Neural crest cell (in vitro differentiated cells): ENCODE measurements at regions not wholly inside any gene's neighbourhood (a gene's known extent, or its start where the extent isn't known, plus 50 kb on each side); places are given as distances from the start of the nearest gene placed in this dataset.

ENCODE experiments used
- DNase-seq: peaks from one replicate; pipeline ENCODE4 v3.0.0; 2021; ENCODE audit warnings: low read depth, mixed read lengths, low spot score
- H3K27ac Mint-ChIP-seq: one replicate; pipeline ENCODE4 v1.8.0; 2021; ENCODE audit warnings: mild to moderate bottlenecking, mixed read lengths; ENCODE audit not compliant: unreplicated experiment
- H3K27me3 Mint-ChIP-seq: 2 replicates; pipeline ENCODE4 v1.8.0; 2021; ENCODE audit warnings: low read depth, mild to moderate bottlenecking, mixed read lengths
- H3K36me3 Mint-ChIP-seq: 2 replicates; pipeline ENCODE4 v1.8.0; 2021; ENCODE audit warnings: low read depth, mild to moderate bottlenecking, mixed read lengths
- H3K4me1 Mint-ChIP-seq: 2 replicates; pipeline ENCODE4 v1.8.0; 2021; ENCODE audit warnings: mixed read lengths
- H3K4me3 Mint-ChIP-seq: one replicate; pipeline ENCODE4 v1.8.0; 2021; ENCODE audit warnings: mild to moderate bottlenecking, mixed read lengths
- H3K9me3 Mint-ChIP-seq: 2 replicates; pipeline ENCODE4 v1.8.0; 2021; ENCODE audit warnings: mixed read lengths
- CTCF ChIP-seq: fragments of 200-600 bp; sonication (generic); conservative IDR thresholded peaks from 2 replicates; pipeline ENCODE4 v1.5.0; 2021; ENCODE audit warnings: antibody characterized with exemption, mild to moderate bottlenecking

- H3K36me3 Mint-ChIP-seq, result no peaks in the 10 kb centered on the region
- no peak for TF ChIP-seq CTCF
- H3K4me3 Mint-ChIP-seq, result no peak overlapping the region
- H3K27ac Mint-ChIP-seq, result no peak overlapping the region
- H3K9me3 Mint-ChIP-seq, result no peaks in the 10 kb centered on the region
- DNase-seq, result no peak
- no peaks in the 10 kb centered on the region for H3K4me1 Mint-ChIP-seq
- no peaks in the 10 kb centered on the region for H3K27me3 Mint-ChIP-seq
Observed at GRCh38 chr5:66408576-66408975, 187.6 kb upstream of the MAST4 start.

DNA sequence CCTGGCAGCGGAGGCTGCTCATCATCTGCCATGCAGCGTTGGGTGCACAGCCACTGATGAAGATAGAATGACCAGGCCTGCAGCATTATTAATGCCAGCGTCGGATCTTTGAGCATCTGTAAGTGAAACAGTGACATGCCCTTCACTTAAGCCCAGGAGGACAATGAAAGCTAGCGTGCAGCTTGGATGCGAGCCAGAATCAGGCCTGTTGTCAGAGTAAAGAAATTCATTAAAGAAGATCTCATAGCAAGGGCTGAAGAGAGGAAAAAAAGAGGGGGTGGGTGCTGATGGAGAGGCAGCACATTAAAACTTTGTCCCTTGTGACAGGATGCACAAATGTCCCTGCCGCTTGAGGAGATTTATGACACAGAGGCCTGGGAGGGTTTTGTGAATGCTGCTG lies 186.1 kb upstream of the MAST4 start:
- DNase-seq, result no peak
- Mint-ChIP-seq H3K36me3 (no peaks in the 10 kb centered on the region), H3K4me1 (no peaks in the 10 kb centered on the region), H3K4me3 (no peak overlapping the region), H3K9me3 (no peaks in the 10 kb centered on the region), H3K27me3 (no peaks in the 10 kb centered on the region), H3K27ac (no peak overlapping the region)
- no peak for TF ChIP-seq CTCF

GRCh38 chr5:66411701-66412100 lies 184.5 kb upstream of the MAST4 start:
- Mint-ChIP-seq H3K36me3 (no peaks in the 10 kb centered on the region), H3K9me3 (no peaks in the 10 kb centered on the region), H3K27me3 (no peaks in the 10 kb centered on the region), H3K4me1 (no peaks in the 10 kb centered on the region), H3K4me3 (no peak overlapping the region), H3K27ac (no peak overlapping the region)
- no peak for DNase-seq
- TF ChIP-seq CTCF, result no peak

DNA sequence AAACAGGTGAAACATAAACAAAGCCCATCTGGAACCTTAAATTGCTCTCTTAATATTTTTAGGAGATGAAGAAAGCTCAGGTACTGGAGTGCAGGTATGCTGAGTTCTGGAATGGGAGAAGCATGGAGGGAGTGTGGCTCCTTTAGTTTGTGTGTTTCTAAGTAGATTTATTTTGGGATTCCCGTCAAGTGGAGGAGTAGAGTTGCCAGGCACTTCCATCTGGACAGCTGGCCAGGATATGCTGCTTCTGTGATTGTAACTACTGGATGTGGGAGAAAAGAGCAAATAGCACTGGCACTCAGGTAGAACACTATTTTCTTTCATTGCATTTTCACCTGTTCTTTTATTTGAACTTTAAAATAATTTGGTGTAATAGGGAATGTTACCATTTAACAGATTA lies 182.3 kb upstream of the MAST4 start:
- Mint-ChIP-seq H3K27ac (no peak overlapping the region), H3K4me3 (no peak overlapping the region), H3K4me1 (no peaks in the 10 kb centered on the region), H3K9me3 (peaks cover under 1% of the 10 kb centered on the region), H3K36me3 (no peaks in the 10 kb centered on the region), H3K27me3 (no peaks in the 10 kb centered on the region)
- TF ChIP-seq CTCF, result no peak
- DNase-seq, result no peak

- peaks cover 2% of the 10 kb centered on the region for H3K9me3 Mint-ChIP-seq
- no peak for TF ChIP-seq CTCF
- H3K36me3 Mint-ChIP-seq, result no peaks in the 10 kb centered on the region
- no peaks in the 10 kb centered on the region for H3K27me3 Mint-ChIP-seq
- no peak overlapping the region for H3K27ac Mint-ChIP-seq
- DNase-seq, result no peak
- no peaks in the 10 kb centered on the region for H3K4me1 Mint-ChIP-seq
- H3K4me3 Mint-ChIP-seq, result no peak overlapping the region
Observed at GRCh38 chr5:66415208-66415607, 181.0 kb upstream of the MAST4 start.

GRCh38 chr5:66416698-66417097 lies 179.5 kb upstream of the MAST4 start:
- DNase-seq, result no peak
- Mint-ChIP-seq H3K4me3 (no peak overlapping the region), H3K27ac (no peak overlapping the region), H3K4me1 (no peaks in the 10 kb centered on the region), H3K36me3 (no peaks in the 10 kb centered on the region), H3K9me3 (peaks cover 4% of the 10 kb centered on the region), H3K27me3 (no peaks in the 10 kb centered on the region)
- TF ChIP-seq CTCF, result no peak
